CD4-positive, CD25-positive, alpha-beta regulatory T cell (primary cell): ENCODE measurements at regions not wholly inside any gene's neighbourhood (a gene's known extent, or its start where the extent isn't known, plus 50 kb on each side); places are given as distances from the start of the nearest gene placed in this dataset.
"Not testable (repeated sequence)": the region's sequence is repeated elsewhere in the genome, so short reads cannot be mapped to it uniquely, and the experiment has no call there.

Experiments used
- ATAC-seq, 2 donors: fragments of 150-1000 bp; cut with Tn5 transposase; one replicate each; pipeline ENCODE4 v1.10.0; 2021; ENCODE audit warnings: low read depth in 2 of 2, moderate number of reproducible peaks in 2 of 2, moderate library complexity in 1 of 2
- DNase-seq, 3 donors: peaks; one replicate each; pipeline versions ENCODE4 v3.0.0 to v3.0.0-alpha.2; 2012 to 2022; ENCODE audit warnings: mixed read lengths in 1 of 3
- H3K27ac ChIP-seq: one replicate; pipeline ENCODE4 v1.7.0; 2013; ENCODE audit warnings: mild to moderate bottlenecking, low read length; ENCODE audit not compliant: insufficient read depth, poor library complexity, severe bottlenecking
- H3K27me3 ChIP-seq: one replicate; pipeline ENCODE4 v1.7.0; 2013; ENCODE audit warnings: low read length; ENCODE audit not compliant: control insufficient read depth, insufficient read depth
- H3K36me3 ChIP-seq: one replicate; pipeline ENCODE4 v1.7.0; 2013; ENCODE audit warnings: mild to moderate bottlenecking, low read length, moderate library complexity; ENCODE audit not compliant: control insufficient read depth, insufficient read depth
- H3K4me1 ChIP-seq: 2 replicates; pipeline ENCODE4 v1.7.0; 2013; ENCODE audit warnings: mild to moderate bottlenecking, low read length; ENCODE audit not compliant: insufficient read depth, control insufficient read depth, poor library complexity, severe bottlenecking
- H3K4me3 ChIP-seq: one replicate; pipeline ENCODE4 v1.7.0; 2013; ENCODE audit warnings: low read depth, mild to moderate bottlenecking, low read length, moderate library complexity
- H3K9me3 ChIP-seq, 2 experiments: 1 replicate in 1 of 2; 2 replicates in 1 of 2; pipeline ENCODE4 v1.7.0; 2013; ENCODE audit warnings: low read length in 2 of 2, mild to moderate bottlenecking in 1 of 2, moderate library complexity in 1 of 2; ENCODE audit not compliant: control insufficient read depth in 2 of 2
- H3K27ac Mint-ChIP-seq, 3 donors: one replicate each; pipeline ENCODE4 v1.8.0; 2020 to 2022; ENCODE audit warnings: mild to moderate bottlenecking in 3 of 3, mixed read lengths in 3 of 3, moderate library complexity in 2 of 3
- H3K27me3 Mint-ChIP-seq: one replicate; pipeline ENCODE4 v1.8.0; 2022; ENCODE audit warnings: mild to moderate bottlenecking, mixed read lengths
- H3K36me3 Mint-ChIP-seq: one replicate; pipeline ENCODE4 v1.8.0; 2020; ENCODE audit warnings: mixed read lengths
- H3K4me1 Mint-ChIP-seq, 4 donors: one replicate each; pipeline ENCODE4 v1.8.0; 2020 to 2022; ENCODE audit warnings: mixed read lengths in 4 of 4, mild to moderate bottlenecking in 1 of 4
- H3K4me3 Mint-ChIP-seq, 4 donors: one replicate each; pipeline ENCODE4 v1.8.0; 2020 to 2022; ENCODE audit warnings: mild to moderate bottlenecking in 4 of 4, mixed read lengths in 4 of 4, moderate library complexity in 3 of 4
- H3K9me3 Mint-ChIP-seq, 7 donors: one replicate each; pipeline ENCODE4 v1.8.0; 2020 to 2022; ENCODE audit warnings: mixed read lengths in 7 of 7, mild to moderate bottlenecking in 3 of 7, moderate library complexity in 2 of 7

- H3K36me3 Mint-ChIP-seq: no peaks in the 10 kb centered on the region
- H3K4me3 Mint-ChIP-seq: no peak overlapping the region
- peaks cover 0 to 4% (median 0%) of the 10 kb centered on the region in 7 donors for H3K9me3 Mint-ChIP-seq
- H3K27me3 ChIP-seq: peaks cover 12% of the 10 kb centered on the region
- no peaks in the 10 kb centered on the region for H3K9me3 ChIP-seq
- no peaks in the 10 kb centered on the region for H3K36me3 ChIP-seq
- H3K4me1 Mint-ChIP-seq: no peaks in the 10 kb centered on the region
- H3K27ac ChIP-seq: no peak overlapping the region
- peaks cover 38% of the 10 kb centered on the region for H3K27me3 Mint-ChIP-seq
- no peak overlapping the region for H3K27ac Mint-ChIP-seq
- no peak overlapping the region for H3K4me3 ChIP-seq
- DNase-seq (peak in 2 of 3 donors; percentile 12 to 38), ATAC-seq (no peak)
- H3K4me1 ChIP-seq: no peaks in the 10 kb centered on the region
Measured at GRCh38 chr13:44050450-44051063, 170.9 kb downstream of the LACC1 start.

DNA sequence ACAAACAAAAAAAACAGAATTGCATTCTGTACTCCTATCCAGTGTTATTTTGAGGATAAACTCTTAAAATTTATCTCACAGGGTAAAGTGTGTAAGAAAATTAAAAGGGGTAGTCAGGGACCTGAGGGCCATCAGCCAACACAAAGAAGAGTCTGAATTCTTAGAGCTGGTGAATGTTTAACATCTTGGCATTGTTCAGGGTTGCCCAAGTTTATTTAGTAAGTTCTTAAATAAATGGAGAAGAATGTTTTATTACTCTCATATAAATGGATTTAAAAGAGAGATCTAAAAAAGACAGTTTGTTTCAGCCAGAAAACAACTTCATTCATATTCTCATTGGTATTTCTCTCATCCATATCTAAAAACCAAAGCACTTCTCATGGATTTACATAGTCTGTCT lies 171.7 kb downstream of the LACC1 start:
- Mint-ChIP-seq H3K27ac (no peak overlapping the region), H3K27me3 (peaks cover 40% of the 10 kb centered on the region)
- DNase-seq: no peak

GRCh38 chr13:44051918-44052675 lies 172.4 kb downstream of the LACC1 start:
- Histone ChIP-seq H3K4me1 (no peaks in the 10 kb centered on the region), H3K27ac (no peak overlapping the region), H3K36me3 (no peaks in the 10 kb centered on the region), H3K9me3 (no peaks in the 10 kb centered on the region), H3K27me3 (peaks cover 10% of the 10 kb centered on the region), H3K4me3 (no peak overlapping the region)
- Mint-ChIP-seq H3K36me3 (no peaks in the 10 kb centered on the region), H3K27me3 (peaks cover 38% of the 10 kb centered on the region), H3K27ac (no peak overlapping the region), H3K4me3 (no peak overlapping the region), H3K4me1 (no peaks in the 10 kb centered on the region), H3K9me3 (peaks cover 0 to 4% (median 0%) of the 10 kb centered on the region in 7 donors)
- DNase-seq: no peak
- ATAC-seq: no peak

More for the DNA sequence above, 171.7 kb downstream of the LACC1 start:
- H3K27ac ChIP-seq: no peak overlapping the region
- no peak overlapping the region for H3K4me3 Mint-ChIP-seq
- no peaks in the 10 kb centered on the region for H3K4me1 Mint-ChIP-seq
- H3K27me3 ChIP-seq: peaks cover 13% of the 10 kb centered on the region
- H3K36me3 Mint-ChIP-seq: no peaks in the 10 kb centered on the region
- H3K9me3 ChIP-seq: no peaks in the 10 kb centered on the region
- no peak for ATAC-seq
- H3K4me3 ChIP-seq: no peak overlapping the region
- no peaks in the 10 kb centered on the region for H3K36me3 ChIP-seq
- H3K4me1 ChIP-seq: no peaks in the 10 kb centered on the region
- peaks cover 0 to 4% (median 0%) of the 10 kb centered on the region in 7 donors for H3K9me3 Mint-ChIP-seq

- peaks cover 39% of the 10 kb centered on the region for H3K27me3 Mint-ChIP-seq
- H3K4me1 ChIP-seq: no peaks in the 10 kb centered on the region
Measured at GRCh38 chr13:44052780-44053184, 173.1 kb downstream of the LACC1 start.

GRCh38 chr13:44053208-44053607 lies 173.5 kb downstream of the LACC1 start:
- ATAC-seq: no peak
- no peak for DNase-seq
- no peaks in the 10 kb centered on the region for H3K36me3 Mint-ChIP-seq
- Histone ChIP-seq H3K36me3 (no peaks in the 10 kb centered on the region), H3K9me3 (no peaks in the 10 kb centered on the region), H3K27me3 (peaks cover 8% of the 10 kb centered on the region), H3K4me3 (no peak overlapping the region), H3K4me1 (no peaks in the 10 kb centered on the region), H3K27ac (no peak overlapping the region)
- peaks cover 39% of the 10 kb centered on the region for H3K27me3 Mint-ChIP-seq
- peaks cover 0 to 4% (median 0%) of the 10 kb centered on the region in 7 donors for H3K9me3 Mint-ChIP-seq
- H3K4me3 Mint-ChIP-seq: no peak overlapping the region
- no peak overlapping the region for H3K27ac Mint-ChIP-seq
- no peaks in the 10 kb centered on the region for H3K4me1 Mint-ChIP-seq

More at GRCh38 chr13:44052780-44053184, 173.1 kb downstream of the LACC1 start:
- Histone ChIP-seq H3K27ac (no peak overlapping the region), H3K36me3 (no peaks in the 10 kb centered on the region), H3K27me3 (peaks cover 10% of the 10 kb centered on the region), H3K4me3 (no peak overlapping the region), H3K9me3 (no peaks in the 10 kb centered on the region)
- no peak overlapping the region for H3K27ac Mint-ChIP-seq
- no peaks in the 10 kb centered on the region for H3K4me1 Mint-ChIP-seq
- no peaks in the 10 kb centered on the region for H3K36me3 Mint-ChIP-seq
- ATAC-seq: no peak
- peaks cover 0 to 4% (median 0%) of the 10 kb centered on the region in 7 donors for H3K9me3 Mint-ChIP-seq
- DNase-seq: no peak
- H3K4me3 Mint-ChIP-seq: no peak overlapping the region

GRCh38 chr13:44054525-44054924 lies 174.8 kb downstream of the LACC1 start:
- Mint-ChIP-seq H3K4me3 (no peak overlapping the region), H3K9me3 (peaks cover 0 to 4% (median 0%) of the 10 kb centered on the region in 7 donors), H3K27me3 (peaks cover 35% of the 10 kb centered on the region), H3K36me3 (no peaks in the 10 kb centered on the region), H3K27ac (no peak overlapping the region), H3K4me1 (no peaks in the 10 kb centered on the region)
- H3K36me3 ChIP-seq: no peaks in the 10 kb centered on the region
- peaks cover 7% of the 10 kb centered on the region for H3K27me3 ChIP-seq
- no peak overlapping the region for H3K27ac ChIP-seq
- no peaks in the 10 kb centered on the region for H3K9me3 ChIP-seq
- no peaks in the 10 kb centered on the region for H3K4me1 ChIP-seq
- no peak for DNase-seq
- H3K4me3 ChIP-seq: no peak overlapping the region
- no peak for ATAC-seq

GRCh38 chr13:44055681-44056080 lies 176.0 kb downstream of the LACC1 start:
- not testable (repeated sequence) for H3K36me3 Mint-ChIP-seq, ATAC-seq, H3K9me3 Mint-ChIP-seq, H3K9me3 ChIP-seq, H3K4me3 ChIP-seq, H3K36me3 ChIP-seq, DNase-seq, H3K27ac ChIP-seq, H3K4me3 Mint-ChIP-seq, H3K27me3 ChIP-seq, H3K4me1 ChIP-seq, H3K4me1 Mint-ChIP-seq
- peak overlapping the region in 1 of 3 donors; percentile 4 for H3K27ac Mint-ChIP-seq
- peaks cover 35% of the 10 kb centered on the region for H3K27me3 Mint-ChIP-seq

DNA sequence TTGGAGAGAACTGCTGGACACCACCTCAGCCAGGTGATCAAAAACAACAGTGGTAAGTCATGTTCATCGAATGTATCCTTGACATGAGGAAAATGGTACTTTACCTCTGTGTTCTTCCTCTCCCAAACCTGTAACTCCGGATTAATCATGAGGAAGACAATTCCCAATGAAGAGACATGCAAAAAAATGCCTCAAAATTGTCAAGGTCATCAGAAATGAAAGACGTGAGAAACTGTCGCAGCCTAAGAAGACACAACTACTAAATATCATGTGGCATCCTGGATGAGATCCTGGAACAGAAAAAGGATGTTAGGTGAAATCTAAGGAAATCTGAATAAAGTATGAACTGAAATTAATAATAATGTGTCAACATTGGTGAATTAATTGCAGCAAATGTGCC lies 178.4 kb downstream of the LACC1 start:
- Mint-ChIP-seq H3K4me3 (no peak overlapping the region), H3K36me3 (no peaks in the 10 kb centered on the region), H3K9me3 (peaks cover 0 to 3% (median 0%) of the 10 kb centered on the region in 7 donors), H3K4me1 (no peaks in the 10 kb centered on the region), H3K27me3 (peaks cover 35% of the 10 kb centered on the region), H3K27ac (no peak overlapping the region)
- no peak for DNase-seq
- no peaks in the 10 kb centered on the region for H3K4me1 ChIP-seq
- H3K27ac ChIP-seq: no peak overlapping the region
- H3K27me3 ChIP-seq: peaks cover 3% of the 10 kb centered on the region
- H3K9me3 ChIP-seq: no peaks in the 10 kb centered on the region
- no peak for ATAC-seq
- no peak overlapping the region for H3K4me3 ChIP-seq
- H3K36me3 ChIP-seq: no peaks in the 10 kb centered on the region
